H1 (cell line): ENCODE measurements at regions not wholly inside any gene's neighbourhood (a gene's known extent, or its start where the extent isn't known, plus 50 kb on each side); places are given as distances from the start of the nearest gene placed in this dataset.
A peak's percentile ranks its signal among the peaks of the same experiment; 100 is the strongest.

Source experiments
- ATF2 ChIP-seq: IDR thresholded peaks from 2 replicates; pipeline ENCODE4 v1.6.1; 2012; ENCODE audit warnings: low read length, inconsistent platforms
- BACH1 ChIP-seq: IDR thresholded peaks from 2 replicates; pipeline ENCODE4 v1.6.1; 2012; ENCODE audit warnings: low read length, improper control_type of control experiment
- CEBPB ChIP-seq: IDR thresholded peaks from 2 replicates; pipeline ENCODE4 v1.6.1; 2012; ENCODE audit warnings: low read depth, low read length
- CTBP2 ChIP-seq: IDR thresholded peaks from 2 replicates; pipeline ENCODE4 v1.7.0; 2011; ENCODE audit warnings: borderline replicate concordance, mild to moderate bottlenecking, moderate library complexity, mixed read lengths, low read length; ENCODE audit not compliant: insufficient read depth, insufficient read length
- E2F6 ChIP-seq: IDR thresholded peaks from 2 replicates; pipeline ENCODE4 v1.6.1; 2012; ENCODE audit warnings: inconsistent platforms
- EGR1 ChIP-seq: IDR thresholded peaks from 2 replicates; pipeline ENCODE4 v1.6.1; 2011; ENCODE audit warnings: low read depth, low read length, borderline replicate concordance
- EZH2 ChIP-seq: fragments of 200-600 bp; sonication (generic); IDR thresholded peaks from 2 replicates; pipeline ENCODE4 v1.7.1; 2012; ENCODE audit warnings: low read depth, mild to moderate bottlenecking, moderate library complexity, low read length, inconsistent platforms; ENCODE audit not compliant: severe bottlenecking
- FOSL1 ChIP-seq: IDR thresholded peaks from 2 replicates; pipeline ENCODE4 v1.6.1; 2011; ENCODE audit warnings: mild to moderate bottlenecking, low read depth, low read length, moderate library complexity; ENCODE audit not compliant: insufficient read depth
- GTF2F1 ChIP-seq: IDR thresholded peaks from 2 replicates; pipeline ENCODE4 v1.6.1; 2012; ENCODE audit warnings: low read depth, low read length, improper control_type of control experiment, borderline replicate concordance
- HDAC6 ChIP-seq: IDR thresholded peaks from one replicate; pipeline ENCODE4 v1.7.1; 2012; ENCODE audit warnings: low read depth, mild to moderate bottlenecking, inconsistent platforms, low read length, moderate library complexity
- KDM5A ChIP-seq: fragments of 200-600 bp; IDR thresholded peaks from 2 replicates; pipeline ENCODE4 v1.7.1; 2012; ENCODE audit warnings: mild to moderate bottlenecking, low read length, inconsistent platforms, mixed read lengths
- PHF8 ChIP-seq: fragments of 200-600 bp; sonication (generic); conservative IDR thresholded peaks from 2 replicates; pipeline ENCODE4 v1.7.1; 2012; ENCODE audit warnings: low read depth, mild to moderate bottlenecking, inconsistent platforms, low read length, moderate library complexity
- POLR2A ChIP-seq, 2 experiments: IDR thresholded peaks; 1 replicate in 1 of 2; 2 replicates in 1 of 2; pipeline ENCODE4 v1.6.1; 2011; ENCODE audit warnings: low read depth in 2 of 2, low read length in 2 of 2, mild to moderate bottlenecking in 2 of 2; ENCODE audit errors: control extremely low read depth in 1 of 2
- SIX5 ChIP-seq: IDR thresholded peaks from 2 replicates; pipeline ENCODE4 v1.6.1; 2011; ENCODE audit warnings: mild to moderate bottlenecking, low read depth, low read length
- SP4 ChIP-seq: IDR thresholded peaks from 2 replicates; pipeline ENCODE4 v1.6.1; 2012; ENCODE audit warnings: low read length, inconsistent platforms
- SRF ChIP-seq: IDR thresholded peaks from 2 replicates; pipeline ENCODE4 v1.6.1; 2011; ENCODE audit warnings: mild to moderate bottlenecking, low read depth, low read length, moderate library complexity
- TAF1 ChIP-seq: IDR thresholded peaks from 2 replicates; pipeline ENCODE4 v1.6.1; 2011; ENCODE audit warnings: mild to moderate bottlenecking, low read depth, low read length
- TAF7 ChIP-seq: optimal IDR thresholded peaks from 2 replicates; pipeline ENCODE3; 2011; ENCODE audit warnings: low read depth, mild to moderate bottlenecking, inconsistent platforms, low read length, moderate library complexity, borderline replicate concordance
- TBP ChIP-seq: IDR thresholded peaks from 2 replicates; pipeline ENCODE4 v1.6.1; 2011; ENCODE audit warnings: low read depth, low read length, improper control_type of control experiment
- TEAD4 ChIP-seq: IDR thresholded peaks from 2 replicates; pipeline ENCODE4 v1.6.1; 2012; ENCODE audit warnings: low read depth, low read length, inconsistent platforms, mixed read lengths
- USF2 ChIP-seq: IDR thresholded peaks from 2 replicates; pipeline ENCODE4 v1.6.1; 2011; ENCODE audit warnings: low read length, improper control_type of control experiment

DNA sequence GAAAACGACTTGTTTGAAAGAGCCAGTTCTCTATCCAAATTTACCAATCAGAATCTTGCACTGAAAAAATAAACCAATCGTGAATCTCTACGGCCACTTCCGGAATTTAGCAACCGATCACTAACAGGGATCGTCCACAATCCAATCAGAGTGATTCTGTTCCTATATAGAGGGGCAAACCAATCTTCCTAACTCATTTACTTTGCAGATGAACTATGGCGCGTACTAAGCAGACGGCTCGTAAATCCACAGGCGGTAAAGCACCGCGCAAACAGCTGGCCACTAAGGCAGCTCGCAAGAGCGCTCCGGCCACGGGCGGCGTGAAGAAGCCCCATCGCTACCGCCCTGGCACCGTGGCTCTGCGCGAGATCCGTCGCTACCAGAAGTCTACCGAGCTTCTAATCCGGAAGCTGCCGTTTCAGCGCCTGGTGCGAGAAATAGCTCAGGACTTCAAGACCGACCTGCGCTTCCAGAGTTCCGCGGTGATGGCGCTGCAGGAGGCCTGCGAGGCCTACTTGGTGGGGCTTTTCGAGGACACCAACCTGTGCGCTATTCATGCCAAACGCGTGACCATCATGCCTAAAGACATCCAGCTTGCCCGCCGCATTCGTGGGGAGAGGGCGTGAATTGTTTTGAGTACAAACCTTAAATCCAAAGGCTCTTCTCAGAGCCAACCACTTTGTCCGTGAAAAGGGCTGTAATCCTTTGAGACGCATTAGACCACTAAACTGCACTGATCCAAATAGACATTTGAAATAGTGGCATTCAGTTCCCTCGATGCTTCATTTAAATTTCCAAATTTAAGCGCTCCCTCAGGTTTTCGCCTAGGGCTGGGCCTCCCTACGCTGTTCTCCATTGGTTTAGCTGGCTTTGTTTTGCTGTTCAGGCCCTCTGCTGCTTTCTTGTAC is 138.0 kb downstream of the HFE start (continued):
- 0 out of 2 replicates have a peak, but pooled peaks have one; percentile 21 for TF ChIP-seq TEAD4
- TF ChIP-seq CTBP2 = no peak
- peak; percentile 37; the same call in 1 of the 2 replicates for TF ChIP-seq EGR1
- TF ChIP-seq KDM5A = no peak
- no peak for TF ChIP-seq SRF
- peak; percentile 52 for TF ChIP-seq BACH1
- TF ChIP-seq PHF8 = peak; percentile 70
- peak; percentile 98 for TF ChIP-seq TBP
- peak; percentile 59; the same call in 1 of the 2 replicates for TF ChIP-seq CEBPB
- TF ChIP-seq ATF2 = peak; percentile 79
- peak; percentile 16; the same call in 1 of the 2 replicates for TF ChIP-seq SP4
- TF ChIP-seq TAF7 = peak; percentile 97
- no peak for TF ChIP-seq SIX5
- TF ChIP-seq E2F6 = no peak
- TF ChIP-seq EZH2 = no peak
- TF ChIP-seq TAF1 = peak; percentile 97
- 0 out of 2 replicates have a peak, but pooled peaks have one; percentile 35 for TF ChIP-seq FOSL1
- TF ChIP-seq POLR2A (IDR thresholded peaks at IDR 0.05; ENCODE audit: control extremely low read depth in 1 of 2, low read depth in 2 of 2, low read length in 2 of 2) = peak; percentile 99
- peak; percentile 98 for TF ChIP-seq GTF2F1
- no peak for TF ChIP-seq HDAC6
- peak; percentile 46 for TF ChIP-seq USF2
